ENCODE measurements at regions not wholly inside any gene's neighbourhood (a gene's known extent, or its start where the extent isn't known, plus 50 kb on each side); places are given as distances from the start of the nearest gene placed in this dataset.
"Not testable (repeated sequence)": the region's sequence is repeated elsewhere in the genome, so short reads cannot be mapped to it uniquely, and the experiment has no call there.

DNA sequence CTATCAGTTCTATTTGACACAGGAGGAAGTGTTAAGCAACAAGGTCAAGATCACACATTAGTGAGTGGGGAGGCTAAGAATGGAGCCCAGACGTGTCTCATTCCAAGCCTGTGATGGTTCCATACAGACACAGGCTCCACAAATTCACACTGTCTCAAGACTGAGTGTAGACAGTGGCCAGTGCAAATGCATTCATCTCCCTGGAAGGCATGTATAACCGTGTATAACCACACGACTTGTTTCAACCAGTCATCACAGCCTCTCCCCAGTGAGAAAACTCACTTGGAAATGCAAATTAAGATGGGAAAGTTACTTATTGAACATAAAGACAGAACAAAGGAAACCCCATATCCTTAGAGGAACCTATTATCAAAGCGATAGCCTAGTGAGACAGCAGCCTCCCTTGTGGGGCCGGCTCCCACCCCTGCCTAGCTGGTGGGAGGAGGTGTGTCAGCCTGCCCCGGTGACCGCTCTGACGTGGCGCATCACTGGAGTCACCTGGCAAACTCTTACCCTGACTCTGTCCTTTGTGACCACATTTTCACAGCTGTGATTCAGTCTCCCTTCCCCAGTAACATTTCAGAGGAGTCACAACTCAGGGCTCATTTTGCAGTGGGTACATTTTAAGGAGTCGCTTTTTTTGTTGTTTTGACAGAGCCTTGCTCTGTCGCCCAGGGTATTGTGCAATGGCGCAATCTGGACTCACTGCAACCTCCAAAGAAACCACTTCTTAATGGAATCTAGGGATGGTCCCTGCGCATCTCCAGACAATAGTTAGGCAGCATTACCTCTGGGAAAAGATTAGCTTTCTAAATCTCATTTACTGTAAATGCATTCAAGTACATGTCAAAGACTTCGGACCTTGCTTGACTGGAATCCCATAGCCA lies 126.6 kb upstream of the PARD3 start:
- H3K27ac Mint-ChIP-seq = no peak overlapping the region
- H3K4me1 Mint-ChIP-seq = no peaks in the 10 kb centered on the region
- no peaks in the 10 kb centered on the region for H3K27me3 Mint-ChIP-seq
- ATAC-seq (ENCODE audit: low read depth) = no peak
- H3K4me3 Mint-ChIP-seq = no peak overlapping the region
- no peaks in the 10 kb centered on the region for H3K9me3 Mint-ChIP-seq
- ChIA-PET CTCF (no interaction called here), POLR2A (no interaction called here)
- DNase-seq = no peak
- no peaks in the 10 kb centered on the region for H3K36me3 Mint-ChIP-seq (ENCODE audit: low read depth)
- no peak for TF ChIP-seq CTCF (IDR thresholded peaks at IDR 0.05)
- intact Hi-C loops (cut with micrococcal nuclease) = no loop called here

DNA sequence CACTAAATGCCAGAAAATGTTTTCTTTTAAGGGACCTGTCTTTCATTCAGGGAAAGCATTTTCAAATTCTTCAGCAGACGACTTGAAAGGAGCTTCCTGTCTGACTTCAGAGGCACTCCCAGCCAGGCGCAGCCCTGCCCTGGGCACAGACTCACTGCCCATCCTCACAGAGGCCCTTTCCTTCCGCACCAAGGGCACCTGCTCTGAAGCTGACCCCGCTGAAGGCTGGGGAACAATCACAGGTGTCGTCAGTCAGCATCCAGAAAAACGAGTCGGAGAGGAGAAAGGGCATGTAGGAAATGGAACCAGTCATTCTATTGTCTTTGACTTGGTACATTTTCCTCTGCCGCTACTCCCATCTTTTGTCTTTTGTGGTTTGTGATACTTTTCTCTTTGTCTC lies 125.3 kb upstream of the PARD3 start:
- intact Hi-C loops (cut with micrococcal nuclease) = no loop called here
- Mint-ChIP-seq H3K9me3 (no peaks in the 10 kb centered on the region), H3K27ac (no peak overlapping the region), H3K4me3 (no peak overlapping the region), H3K36me3 (ENCODE audit: low read depth) (no peaks in the 10 kb centered on the region), H3K27me3 (no peaks in the 10 kb centered on the region), H3K4me1 (no peaks in the 10 kb centered on the region)
- no peak for ATAC-seq (ENCODE audit: low read depth)
- DNase-seq = no peak
- POLR2A ChIA-PET = no interaction called here
- CTCF ChIA-PET = no interaction called here
- no peak for TF ChIP-seq CTCF (IDR thresholded peaks at IDR 0.05)

DNA sequence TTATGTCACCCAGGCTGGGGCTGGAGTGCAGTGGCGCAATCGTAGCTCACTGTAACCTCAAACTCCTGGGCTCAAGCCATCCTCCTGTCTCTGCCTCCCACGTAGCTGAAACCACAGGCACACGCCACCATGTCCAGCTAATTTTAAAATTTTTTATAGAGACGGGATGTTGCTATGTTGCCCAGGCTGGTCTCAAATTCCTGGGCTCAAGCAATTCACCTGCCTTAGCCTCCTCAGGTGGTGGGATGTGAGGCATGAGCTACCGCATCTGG lies 123.2 kb upstream of the PARD3 start:
- H3K27me3 Mint-ChIP-seq = no peaks in the 10 kb centered on the region
- DNase-seq (no peak), ATAC-seq (ENCODE audit: low read depth) (no peak)
- H3K4me3 Mint-ChIP-seq = no peak overlapping the region
- H3K27ac Mint-ChIP-seq = no peak overlapping the region
- CTCF ChIA-PET = no interaction called here
- no peaks in the 10 kb centered on the region for H3K36me3 Mint-ChIP-seq (ENCODE audit: low read depth)
- no peaks in the 10 kb centered on the region for H3K4me1 Mint-ChIP-seq
- H3K9me3 Mint-ChIP-seq = no peaks in the 10 kb centered on the region
- no peak for TF ChIP-seq CTCF (IDR thresholded peaks at IDR 0.05)
- POLR2A ChIA-PET = no interaction called here
- intact Hi-C loops (cut with micrococcal nuclease) = no loop called here

DNA sequence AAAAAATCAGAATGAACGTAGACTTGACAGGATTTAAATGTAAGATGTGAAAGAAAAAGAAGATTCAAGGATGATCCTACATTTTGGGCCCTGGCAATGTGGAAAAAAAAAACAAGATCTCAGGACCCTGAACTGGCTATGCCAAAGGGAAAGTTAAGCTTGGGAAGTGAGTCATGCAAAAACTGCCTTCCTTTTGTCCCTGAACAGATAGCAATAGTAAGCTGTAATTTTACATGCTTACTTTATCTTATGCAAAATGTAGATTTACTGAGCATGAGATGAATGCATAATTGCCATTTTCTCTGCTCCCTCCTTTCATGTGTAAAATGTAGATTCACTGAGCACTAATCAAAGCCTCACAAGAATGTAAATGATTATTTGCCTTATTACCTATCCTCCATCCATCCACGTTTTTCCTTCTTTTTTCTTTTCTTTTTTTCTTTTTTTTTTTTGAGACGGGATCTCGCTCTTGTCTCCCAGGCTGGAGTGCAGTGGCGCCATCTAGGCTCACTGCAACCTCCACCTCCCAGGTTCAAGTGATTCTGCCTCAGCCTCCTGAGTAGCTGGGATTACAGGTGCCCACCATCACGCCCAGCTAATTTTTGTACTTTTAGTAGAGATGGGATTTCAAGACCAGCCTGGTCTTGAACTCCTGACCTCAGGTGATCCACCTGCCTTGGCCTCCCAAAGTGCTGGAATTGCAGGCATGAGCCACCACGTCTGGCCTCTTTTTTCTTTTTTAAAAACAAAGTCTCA lies 122.7 kb upstream of the PARD3 start:
- H3K4me1 Mint-ChIP-seq; H3K4me3 Mint-ChIP-seq; DNase-seq; H3K27ac Mint-ChIP-seq; H3K9me3 Mint-ChIP-seq; CTCF ChIA-PET; H3K27me3 Mint-ChIP-seq; intact Hi-C loops (cut with micrococcal nuclease); ATAC-seq (ENCODE audit: low read depth); H3K36me3 Mint-ChIP-seq (ENCODE audit: low read depth); POLR2A ChIA-PET: not testable (repeated sequence)

DNA sequence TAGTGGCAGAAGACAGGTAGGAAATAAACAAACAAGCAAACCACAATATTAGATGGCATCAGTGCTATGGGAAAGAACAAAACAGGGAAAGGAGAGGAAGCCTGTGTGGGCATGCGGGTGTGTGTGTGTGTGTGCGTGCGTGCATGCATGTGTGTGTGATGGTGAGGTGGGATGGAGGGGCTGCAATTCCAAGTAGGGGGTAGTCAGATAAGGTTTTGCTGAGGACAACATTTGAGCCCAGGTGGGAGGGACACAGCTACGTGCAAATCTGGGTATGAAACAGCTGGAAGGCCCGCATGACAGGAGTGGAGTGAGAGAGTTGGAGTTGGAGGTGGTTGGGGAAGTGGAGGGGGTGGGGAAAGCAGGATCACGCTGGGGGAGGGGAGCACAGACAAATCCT lies 121.0 kb upstream of the PARD3 start:
- CTCF ChIA-PET = no interaction called here
- Mint-ChIP-seq H3K27ac (no peak overlapping the region), H3K36me3 (ENCODE audit: low read depth) (no peaks in the 10 kb centered on the region), H3K9me3 (no peaks in the 10 kb centered on the region), H3K4me3 (no peak overlapping the region), H3K4me1 (no peaks in the 10 kb centered on the region), H3K27me3 (no peaks in the 10 kb centered on the region)
- POLR2A ChIA-PET = no interaction called here
- TF ChIP-seq CTCF (IDR thresholded peaks at IDR 0.05) = no peak
- ATAC-seq (ENCODE audit: low read depth) (no peak), DNase-seq (no peak)
- intact Hi-C loops (cut with micrococcal nuclease) = no loop called here

Data from activated B cell treated with CpG ODN at 0.5 μM for 24 hours (primary cell).